Gastrocnemius medialis (tissue), 4 donors: ENCODE measurements at regions not wholly inside any gene's neighbourhood (a gene's known extent, or its start where the extent isn't known, plus 50 kb on each side); places are given as distances from the start of the nearest gene placed in this dataset.
"Not testable (repeated sequence)": the region's sequence is repeated elsewhere in the genome, so short reads cannot be mapped to it uniquely, and the experiment has no call there.

Source experiments
- ATAC-seq, 2 donors: fragments of 150-250 bp; one replicate each; pipeline ENCODE4 v1.9.1; 2016
- DNase-seq, 2 donors: peaks; one replicate each; pipeline ENCODE4 v3.0.0-alpha.2; 2019
- H3K27ac ChIP-seq, 4 donors: fragments of 200-600 bp; sonication (generic); 1 replicate in 1 of 4; 2 replicates in 3 of 4; pipeline ENCODE4 v1.5.1; 2016 to 2018; ENCODE audit warnings: mild to moderate bottlenecking in 2 of 4, moderate library complexity in 1 of 4
- H3K27me3 ChIP-seq, 3 donors: fragments of 200-600 bp; sonication (generic) in 2 of 3; 1 replicate in 1 of 3; 2 replicates in 2 of 3; pipeline versions ENCODE4 v1.5.1 to v1.6.0; 2016 to 2019; ENCODE audit warnings: mild to moderate bottlenecking in 1 of 3, moderate library complexity in 1 of 3
- H3K36me3 ChIP-seq, 2 donors: fragments of 200-600 bp; sonication (generic) in 1 of 2; one replicate each; pipeline ENCODE4 v1.5.1; 2017 to 2018
- H3K4me1 ChIP-seq, 2 donors: fragments of 200-600 bp; sonication (generic) in 1 of 2; one replicate each; pipeline ENCODE4 v1.5.1; 2016 to 2017; ENCODE audit warnings: mild to moderate bottlenecking in 2 of 2
- H3K4me3 ChIP-seq, 4 donors: fragments of 200-600 bp; sonication (generic) in 3 of 4; 1 replicate in 1 of 4; 2 replicates in 3 of 4; pipeline ENCODE4 v1.5.1; 2016 to 2019; ENCODE audit warnings: mild to moderate bottlenecking in 2 of 4
- H3K9me3 ChIP-seq, 3 donors: fragments of 200-600 bp; sonication (generic) in 2 of 3; 1 replicate in 1 of 3; 2 replicates in 2 of 3; pipeline ENCODE4 v1.5.1; 2016 to 2019
- CTCF ChIP-seq, 5 experiments: fragments of 450-650 bp in 3 of 5; fragments of 200-600 bp in 2 of 5; sonication (generic) in 2 of 5; IDR thresholded peaks in 4 of 5; conservative IDR thresholded peaks in 1 of 5; 1 replicate in 4 of 5; 2 replicates in 1 of 5; pipeline ENCODE4 v1.5.1; 2016 to 2019; ENCODE audit warnings: antibody characterized with exemption in 5 of 5, mild to moderate bottlenecking in 3 of 5, moderate library complexity in 3 of 5
- POLR2A ChIP-seq, 2 donors: fragments of 450-650 bp; IDR thresholded peaks; one replicate each; pipeline ENCODE4 v1.6.1; 2017; ENCODE audit warnings: antibody characterized with exemption in 2 of 2, mild to moderate bottlenecking in 2 of 2, moderate library complexity in 2 of 2
- in situ Hi-C, 4 donors: fragments of 200-750 bp; cut with MboI; loops; one replicate each; pipeline versions ENCODE4 v1.15.0 to v1.8.0; 2017; ENCODE audit warnings: low sequenced_read_pairs in 4 of 4
- intact Hi-C: fragments of 100-400 bp; cut with DNase I; formaldehyde crosslinking; loops from one replicate; pipeline ENCODE4 v1.15.1; 2023; ENCODE audit warnings: low total_unique reads

GRCh38 chr9:90073186-90073945 is 468.6 kb downstream of the GADD45G start:
- H3K27me3 ChIP-seq = no peaks in the 10 kb centered on the region
- H3K4me1 ChIP-seq = no peaks in the 10 kb centered on the region
- TF ChIP-seq POLR2A (IDR thresholded peaks at IDR 0.05) (no peak), CTCF (IDR thresholded peaks at IDR 0.05 in 4 of 5, conservative IDR thresholded peaks at IDR 0.05 in 1 of 5) (no peak)
- in situ Hi-C loops (no loop called here), intact Hi-C loops (no loop called here)
- H3K36me3 ChIP-seq = no peaks in the 10 kb centered on the region
- no peak overlapping the region for H3K27ac ChIP-seq
- no peak overlapping the region for H3K4me3 ChIP-seq
- H3K9me3 ChIP-seq = no peaks in the 10 kb centered on the region
- no peak for DNase-seq
- no peak for ATAC-seq

GRCh38 chr9:90074316-90074962 is 469.6 kb downstream of the GADD45G start:
- Histone ChIP-seq H3K36me3 (no peaks in the 10 kb centered on the region), H3K27ac (no peak overlapping the region), H3K4me3 (no peak overlapping the region), H3K9me3 (no peaks in the 10 kb centered on the region), H3K4me1 (no peaks in the 10 kb centered on the region), H3K27me3 (no peaks in the 10 kb centered on the region)
- TF ChIP-seq CTCF (IDR thresholded peaks at IDR 0.05 in 4 of 5, conservative IDR thresholded peaks at IDR 0.05 in 1 of 5) = no peak
- no peak for TF ChIP-seq POLR2A (IDR thresholded peaks at IDR 0.05)
- intact Hi-C loops = no loop called here
- ATAC-seq = no peak
- in situ Hi-C loops = no loop called here
- no peak for DNase-seq

- H3K9me3 ChIP-seq, DNase-seq, H3K36me3 ChIP-seq, intact Hi-C loops, ATAC-seq, H3K27me3 ChIP-seq, H3K4me1 ChIP-seq, H3K4me3 ChIP-seq, H3K27ac ChIP-seq: not testable (repeated sequence)
- in situ Hi-C loops = loop anchor here in 2 of 4 donors (25.0 kb wide), 2 partner anchors 90 to 290 kb away; no protein-coding TSS in a partner anchor
Measured at GRCh38 chr9:90077598-90077997, 472.8 kb downstream of the GADD45G start.

GRCh38 chr9:90078988-90079421 is 474.2 kb downstream of the GADD45G start:
- H3K4me3 ChIP-seq = no peak overlapping the region
- no peaks in the 10 kb centered on the region for H3K9me3 ChIP-seq
- H3K27me3 ChIP-seq = no peaks in the 10 kb centered on the region
- H3K36me3 ChIP-seq = no peaks in the 10 kb centered on the region
- DNase-seq (no peak), ATAC-seq (no peak)
- no peak for TF ChIP-seq POLR2A (IDR thresholded peaks at IDR 0.05)
- no peak for TF ChIP-seq CTCF (IDR thresholded peaks at IDR 0.05 in 4 of 5, conservative IDR thresholded peaks at IDR 0.05 in 1 of 5)
- no peak overlapping the region for H3K27ac ChIP-seq
- H3K4me1 ChIP-seq = no peaks in the 10 kb centered on the region
- intact Hi-C loops = no loop called here
- in situ Hi-C loops = loop anchor here in 2 of 4 donors (25.0 kb wide), 2 partner anchors 92 to 292 kb away; no protein-coding TSS in a partner anchor

GRCh38 chr9:90085633-90086032 is 480.8 kb downstream of the GADD45G start:
- ATAC-seq (no peak), DNase-seq (no peak)
- in situ Hi-C loops (loop anchor here in 2 of 4 donors (25.0 kb wide), 2 partner anchors 98 to 298 kb away; no protein-coding TSS in a partner anchor), intact Hi-C loops (no loop called here)
- Histone ChIP-seq H3K4me3 (no peak overlapping the region), H3K9me3 (no peaks in the 10 kb centered on the region), H3K27me3 (no peaks in the 10 kb centered on the region), H3K4me1 (no peaks in the 10 kb centered on the region), H3K36me3 (no peaks in the 10 kb centered on the region), H3K27ac (no peak overlapping the region)
- no peak for TF ChIP-seq POLR2A (IDR thresholded peaks at IDR 0.05)
- no peak for TF ChIP-seq CTCF (IDR thresholded peaks at IDR 0.05 in 4 of 5, conservative IDR thresholded peaks at IDR 0.05 in 1 of 5)
